ENCODE measurements at regions not wholly inside any gene's neighbourhood (a gene's known extent, or its start where the extent isn't known, plus 50 kb on each side); places are given as distances from the start of the nearest gene placed in this dataset.

- 80% methylated on average over 1 of the region's 4 CpGs; no CpG with 5 or more reads in 9 of the 10 experiments for WGBS, 10 experiments
- in situ Hi-C loops (cut with MboI; ENCODE audit: low pct_unique_long_range_greater_than_20kb in 2 of 9, low sequenced_read_pairs in 9 of 9, unreplicated experiment in 9 of 9): loop anchor here in 1 of 9 experiments (25.0 kb wide), 1 partner anchor 93 kb away; no protein-coding TSS in a partner anchor
These were observed 66.1 kb upstream of the GPC1 start for GRCh38 chr2:240369335-240369734.

DNA sequence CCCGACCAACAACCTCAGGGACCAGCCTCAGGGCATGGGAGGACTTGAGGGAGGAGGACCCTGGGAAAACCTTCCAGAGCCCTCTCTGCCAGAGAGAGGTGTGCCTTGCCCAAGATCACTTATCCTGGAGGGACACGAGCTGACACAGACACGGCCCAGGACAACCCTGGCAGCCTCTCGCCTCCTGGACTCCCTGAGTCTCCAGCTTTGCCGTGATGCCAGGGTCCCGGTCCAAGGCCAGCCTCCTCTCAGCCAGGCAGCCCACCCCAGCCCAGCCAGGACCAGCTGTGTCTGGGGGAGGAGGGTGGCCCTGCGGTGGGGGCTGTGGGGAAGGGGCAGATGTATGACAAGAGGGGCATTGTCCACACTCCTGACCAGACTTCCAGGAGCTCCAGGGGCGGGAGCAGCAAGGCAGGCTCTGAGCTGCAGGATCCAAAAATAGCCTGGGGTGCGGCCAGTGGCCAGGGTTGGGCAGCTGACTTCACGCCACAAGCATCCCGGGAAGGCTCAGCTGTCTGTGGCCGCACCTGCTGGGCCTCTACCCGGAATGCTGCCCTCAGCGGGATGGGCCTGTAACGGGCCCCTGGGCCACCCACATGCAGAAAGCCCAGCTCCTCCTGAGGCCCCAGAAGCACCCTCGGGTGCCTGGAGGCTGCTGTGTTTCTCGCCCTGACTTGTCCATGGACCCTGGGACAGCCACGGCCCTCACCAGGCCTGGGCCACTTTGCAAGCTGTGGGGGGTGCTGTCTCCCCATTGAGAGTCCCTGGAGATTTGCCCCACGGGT is 65.5 kb upstream of the GPC1 start:
- no peak overlapping the region for H3K27ac ChIP-seq
- no peak overlapping the region for H3K4me3 ChIP-seq
- in situ Hi-C loops (cut with MboI; ENCODE audit: low pct_unique_long_range_greater_than_20kb in 2 of 9, low sequenced_read_pairs in 9 of 9, unreplicated experiment in 9 of 9): loop anchor here in 1 of 9 experiments (25.0 kb wide), 1 partner anchor 92 kb away; no protein-coding TSS in a partner anchor
- 0 to 100% (median 63%) methylated on average over 1 to 3 of the region's 19 CpGs; no CpG with 5 or more reads in 6 of the 10 experiments for WGBS, 10 experiments
- H3K4me1 ChIP-seq (replicated peaks in 1 of 2): peaks cover 0 to 6% of the 10 kb centered on the region in 2 donors
- ATAC-seq (replicated peaks in 6 of 8): peak; percentile 61 to 94 (median 73)

More at GRCh38 chr2:240369335-240369734, 66.1 kb upstream of the GPC1 start:
- Histone ChIP-seq H3K4me1 (replicated peaks in 1 of 2) (peaks cover 0 to 6% of the 10 kb centered on the region in 2 donors), H3K4me3 (no peak overlapping the region), H3K27ac (no peak overlapping the region)
- no peak for ATAC-seq (replicated peaks in 6 of 8)

DNA sequence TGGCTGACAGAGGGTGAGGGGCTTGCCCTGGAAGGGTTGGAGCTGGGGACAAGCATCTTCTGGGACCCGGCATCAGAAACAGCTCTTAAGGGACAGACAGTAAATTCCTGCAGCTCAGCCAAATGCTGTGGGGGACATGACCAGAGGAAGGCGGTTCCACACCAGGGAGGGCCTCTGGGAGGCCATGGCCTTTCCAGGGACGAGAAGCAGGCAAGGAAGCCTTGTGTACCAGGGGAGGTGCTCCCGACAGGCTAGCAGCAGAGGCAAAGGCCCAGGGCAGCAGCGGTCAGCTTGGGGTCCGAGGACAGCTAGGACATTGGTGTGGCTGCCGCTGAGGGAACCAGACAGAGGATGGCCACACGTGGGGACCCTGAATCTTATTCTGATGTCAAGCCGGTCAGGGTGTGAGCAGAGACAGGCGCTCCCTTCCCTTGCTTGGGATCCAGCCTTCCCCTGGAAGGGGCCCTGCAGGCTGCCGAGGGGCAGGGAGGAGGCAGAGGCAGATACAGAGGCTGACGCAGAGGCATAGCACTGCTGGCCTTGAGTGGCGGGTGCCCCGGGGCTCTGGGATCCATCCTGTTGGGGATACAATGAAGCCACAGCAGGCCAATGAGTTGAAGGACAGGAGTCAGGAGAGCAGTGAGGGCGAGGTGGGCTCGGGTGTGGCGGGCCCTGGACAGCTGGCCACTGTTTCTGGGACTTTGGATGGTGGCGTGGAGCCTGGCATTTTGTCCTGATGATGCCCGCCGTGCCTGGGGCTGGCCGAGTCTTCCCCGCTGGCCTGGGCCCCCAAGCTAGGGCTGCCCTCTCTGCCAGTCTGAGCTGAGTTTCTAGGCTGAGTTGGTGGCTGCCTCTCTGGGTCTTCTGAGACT is 64.1 kb upstream of the GPC1 start:
- Histone ChIP-seq H3K4me3 (no peak overlapping the region), H3K4me1 (replicated peaks in 1 of 2) (peaks cover 0 to 6% of the 10 kb centered on the region in 2 donors), H3K27ac (no peak overlapping the region)
- 79 to 100% (median 84%) methylated on average over 1 to 13 of the region's 22 CpGs; no CpG with 5 or more reads in 4 of the 10 experiments for WGBS, 10 experiments
- in situ Hi-C loops (cut with MboI; ENCODE audit: low pct_unique_long_range_greater_than_20kb in 2 of 9, low sequenced_read_pairs in 9 of 9, unreplicated experiment in 9 of 9): loop anchor here in 1 of 9 experiments (25.0 kb wide), 1 partner anchor 91 kb away; no protein-coding TSS in a partner anchor
- no peak for ATAC-seq (replicated peaks in 6 of 8)

- no peak overlapping the region for H3K4me3 ChIP-seq
These were observed 63.4 kb upstream of the GPC1 start for GRCh38 chr2:240372101-240372500.

GRCh38 chr2:240373289-240373885 is 62.1 kb upstream of the GPC1 start:
- 20 to 100% (median 91%) methylated on average over 1 to 13 of the region's 20 CpGs; no CpG with 5 or more reads in 5 of the 10 experiments for WGBS, 10 experiments
- Histone ChIP-seq H3K27ac (no peak overlapping the region), H3K4me3 (no peak overlapping the region), H3K4me1 (replicated peaks in 1 of 2) (peaks cover 0 to 6% of the 10 kb centered on the region in 2 donors)
- ATAC-seq (replicated peaks in 6 of 8): no peak
- in situ Hi-C loops (cut with MboI; ENCODE audit: low pct_unique_long_range_greater_than_20kb in 2 of 9, low sequenced_read_pairs in 9 of 9, unreplicated experiment in 9 of 9): loop anchor here in 1 of 9 experiments (25.0 kb wide), 1 partner anchor 89 kb away; no protein-coding TSS in a partner anchor

More at GRCh38 chr2:240372101-240372500, 63.4 kb upstream of the GPC1 start:
- in situ Hi-C loops (cut with MboI; ENCODE audit: low pct_unique_long_range_greater_than_20kb in 2 of 9, low sequenced_read_pairs in 9 of 9, unreplicated experiment in 9 of 9): loop anchor here in 1 of 9 experiments (25.0 kb wide), 1 partner anchor 90 kb away; no protein-coding TSS in a partner anchor
- ATAC-seq (replicated peaks in 6 of 8): no peak
- no peak overlapping the region for H3K27ac ChIP-seq
- WGBS, 10 experiments: no CpG with 5 or more reads among the region's 5 CpGs
- H3K4me1 ChIP-seq (replicated peaks in 1 of 2): peaks cover 0 to 6% of the 10 kb centered on the region in 2 donors

DNA sequence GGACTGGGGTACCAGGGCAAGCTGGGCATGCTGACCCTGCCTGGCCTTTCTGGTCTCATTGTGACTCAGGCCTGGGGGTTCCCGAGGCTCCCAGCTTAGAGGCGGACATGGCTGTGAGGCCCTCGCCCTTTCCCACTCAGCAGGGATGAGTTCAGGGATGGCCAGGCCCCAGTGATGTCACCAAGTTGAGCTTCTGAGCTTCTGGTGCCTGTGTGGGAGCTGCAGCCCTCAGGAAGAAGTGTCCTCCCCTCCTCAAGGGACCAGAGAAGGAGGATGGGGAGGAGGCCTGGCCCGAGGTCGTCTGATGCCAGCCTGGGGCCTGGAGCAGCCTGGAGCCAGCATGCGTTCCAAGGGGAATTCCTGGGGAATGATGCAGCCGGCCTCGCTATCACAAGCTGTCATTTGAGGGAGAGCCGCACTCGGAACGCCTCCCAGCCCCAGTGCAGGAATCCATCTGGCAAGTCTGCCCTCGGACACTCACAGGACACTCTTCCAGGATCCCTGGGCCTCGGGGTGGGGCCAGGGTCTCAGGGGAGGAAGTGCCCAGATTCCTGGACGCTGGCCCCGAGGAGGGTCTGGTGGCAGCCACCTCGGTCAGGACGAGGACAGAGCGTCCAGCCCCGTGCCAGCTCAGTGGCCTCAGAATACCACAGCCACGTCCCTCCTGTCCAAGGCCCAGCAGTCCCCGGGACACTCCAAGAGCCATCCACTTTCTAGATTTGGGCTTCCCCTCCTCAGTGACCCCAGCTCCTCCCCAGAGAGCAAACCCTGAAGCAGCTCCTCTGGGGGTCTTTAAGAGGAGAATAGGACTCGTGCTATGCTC is 61.2 kb upstream of the GPC1 start:
- in situ Hi-C loops (cut with MboI; ENCODE audit: low pct_unique_long_range_greater_than_20kb in 2 of 9, low sequenced_read_pairs in 9 of 9, unreplicated experiment in 9 of 9): loop anchor here in 1 of 9 experiments (25.0 kb wide), 1 partner anchor 88 kb away; no protein-coding TSS in a partner anchor
- 0 to 61% (median 51%) methylated on average over 1 to 13 of the region's 22 CpGs; no CpG with 5 or more reads in 6 of the 10 experiments for WGBS, 10 experiments
- Histone ChIP-seq H3K27ac (no peak overlapping the region), H3K4me1 (replicated peaks in 1 of 2) (peaks cover 0 to 6% of the 10 kb centered on the region in 2 donors), H3K4me3 (no peak overlapping the region)
- ATAC-seq (replicated peaks in 6 of 8): peak; percentile 33 to 78 (median 61)

GRCh38 chr2:240375024-240375645 is 60.3 kb upstream of the GPC1 start:
- Histone ChIP-seq H3K27ac (no peak overlapping the region), H3K4me1 (replicated peaks in 1 of 2) (peaks cover 0 to 2% of the 10 kb centered on the region in 2 donors), H3K4me3 (no peak overlapping the region)
- ATAC-seq (replicated peaks in 6 of 8): no peak
- in situ Hi-C loops (cut with MboI; ENCODE audit: low pct_unique_long_range_greater_than_20kb in 2 of 9, low sequenced_read_pairs in 9 of 9, unreplicated experiment in 9 of 9): no loop called here
- WGBS, 10 experiments: 60 to 87% (median 82%) methylated on average over 1 to 14 of the region's 28 CpGs; no CpG with 5 or more reads in 6 of the 10 experiments

GRCh38 chr2:240376739-240377138 is 58.7 kb upstream of the GPC1 start:
- WGBS, 10 experiments: 7% methylated on average over 2 of the region's 12 CpGs; no CpG with 5 or more reads in 9 of the 10 experiments
- in situ Hi-C loops (cut with MboI; ENCODE audit: low pct_unique_long_range_greater_than_20kb in 2 of 9, low sequenced_read_pairs in 9 of 9, unreplicated experiment in 9 of 9): no loop called here
- no peak for ATAC-seq (replicated peaks in 6 of 8)
- Histone ChIP-seq H3K27ac (no peak overlapping the region), H3K4me3 (no peak overlapping the region), H3K4me1 (replicated peaks in 1 of 2) (peaks cover 0 to 2% of the 10 kb centered on the region in 2 donors)

GRCh38 chr2:240377366-240377765 is 58.1 kb upstream of the GPC1 start:
- in situ Hi-C loops (cut with MboI; ENCODE audit: low pct_unique_long_range_greater_than_20kb in 2 of 9, low sequenced_read_pairs in 9 of 9, unreplicated experiment in 9 of 9): no loop called here
- ATAC-seq (replicated peaks in 6 of 8): no peak
- 20 to 80% (median 60%) methylated on average over 1 to 4 of the region's 10 CpGs; no CpG with 5 or more reads in 3 of the 10 experiments for WGBS, 10 experiments
- no peak overlapping the region for H3K27ac ChIP-seq
- H3K4me3 ChIP-seq: no peak overlapping the region
- H3K4me1 ChIP-seq (replicated peaks in 1 of 2): peaks cover 0 to under 1% of the 10 kb centered on the region in 2 donors

DNA sequence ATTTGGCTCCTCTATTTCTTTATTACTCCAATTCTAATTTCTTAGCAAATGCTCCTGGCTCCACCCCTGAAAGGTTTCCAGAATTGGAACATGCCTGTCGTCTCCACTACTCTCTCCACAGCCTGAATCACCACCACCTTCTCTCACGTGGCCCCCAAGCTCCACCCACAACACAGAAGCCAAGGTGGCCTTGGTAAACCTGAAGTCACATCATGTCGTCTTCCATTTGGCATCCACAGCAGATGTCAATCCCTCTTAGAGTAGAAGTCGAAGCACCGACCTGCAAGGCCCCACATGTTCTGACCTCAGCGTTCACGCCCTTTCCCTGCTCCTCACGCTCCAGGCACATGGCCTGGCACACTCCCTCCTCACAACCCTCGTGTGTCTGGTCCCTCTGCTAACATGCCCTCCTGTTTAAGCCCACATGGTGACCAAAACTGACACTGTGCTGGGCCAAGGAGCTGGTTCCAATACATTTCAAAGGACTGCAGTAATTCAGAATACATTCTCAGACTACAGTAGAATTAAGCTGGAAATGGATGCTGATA is 56.3 kb upstream of the GPC1 start:
- in situ Hi-C loops (cut with MboI; ENCODE audit: low pct_unique_long_range_greater_than_20kb in 2 of 9, low sequenced_read_pairs in 9 of 9, unreplicated experiment in 9 of 9): no loop called here
- ATAC-seq (replicated peaks in 6 of 8): no peak
- 37 to 80% (median 67%) methylated on average over 1 to 9 of the region's 9 CpGs; no CpG with 5 or more reads in 3 of the 10 experiments for WGBS, 10 experiments
- H3K4me3 ChIP-seq: no peak overlapping the region
- H3K4me1 ChIP-seq (replicated peaks in 1 of 2): no peaks in the 10 kb centered on the region
- no peak overlapping the region for H3K27ac ChIP-seq

- no peak overlapping the region for H3K27ac ChIP-seq
- H3K4me1 ChIP-seq (replicated peaks in 1 of 2): no peaks in the 10 kb centered on the region
- 69 to 100% (median 80%) methylated on average over 1 to 7 of the region's 17 CpGs; no CpG with 5 or more reads in 1 of the 10 experiments for WGBS, 10 experiments
- ATAC-seq (replicated peaks in 6 of 8): no peak
- in situ Hi-C loops (cut with MboI; ENCODE audit: low pct_unique_long_range_greater_than_20kb in 2 of 9, low sequenced_read_pairs in 9 of 9, unreplicated experiment in 9 of 9): no loop called here
- H3K4me3 ChIP-seq: no peak overlapping the region
These were observed 52.2 kb upstream of the GPC1 start for GRCh38 chr2:240383099-240383758.

Data from motor neuron (in vitro differentiated cells).